Effector CD4-positive, alpha-beta T cell (primary cell): ENCODE measurements at regions not wholly inside any gene's neighbourhood (a gene's known extent, or its start where the extent isn't known, plus 50 kb on each side); places are given as distances from the start of the nearest gene placed in this dataset.
"Not testable (repeated sequence)": the region's sequence is repeated elsewhere in the genome, so short reads cannot be mapped to it uniquely, and the experiment has no call there.

Source experiments
- DNase-seq: peaks from one replicate; pipeline ENCODE4 v3.0.0-alpha.2; 2020

DNA sequence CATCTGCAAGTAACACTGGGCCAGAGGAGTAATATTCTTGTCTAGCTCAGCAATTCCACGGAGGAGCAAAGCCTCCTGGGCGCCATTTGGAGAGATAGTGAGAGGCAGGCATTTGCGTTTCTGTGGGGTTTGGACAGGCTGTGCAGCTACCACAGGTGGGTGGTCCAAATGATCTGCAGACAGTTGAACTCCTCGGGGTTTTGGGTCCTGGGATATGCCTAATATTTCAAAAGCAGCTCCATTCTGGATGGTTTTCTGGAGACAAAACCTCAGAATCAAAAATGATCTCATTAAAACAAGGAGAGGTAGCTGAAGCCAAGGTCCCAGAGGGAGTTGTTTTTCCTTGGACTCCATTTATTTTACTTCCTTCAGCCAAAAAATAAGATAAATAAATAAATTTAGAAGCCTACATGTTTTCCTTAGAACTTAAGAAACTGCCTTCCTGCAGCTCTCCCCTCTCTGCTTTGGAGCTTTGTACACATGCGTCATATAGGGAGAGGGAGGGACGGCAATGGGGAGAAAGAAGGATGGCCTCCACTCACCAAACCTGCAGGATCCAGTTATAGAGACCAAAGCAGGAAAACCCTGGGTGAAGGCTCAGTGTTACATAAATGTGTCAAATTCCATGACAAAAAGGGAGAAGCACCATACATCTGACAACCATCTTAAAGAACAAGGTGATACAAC is 227.3 kb upstream of the DAAM1 start:
- no peak for DNase-seq

DNA sequence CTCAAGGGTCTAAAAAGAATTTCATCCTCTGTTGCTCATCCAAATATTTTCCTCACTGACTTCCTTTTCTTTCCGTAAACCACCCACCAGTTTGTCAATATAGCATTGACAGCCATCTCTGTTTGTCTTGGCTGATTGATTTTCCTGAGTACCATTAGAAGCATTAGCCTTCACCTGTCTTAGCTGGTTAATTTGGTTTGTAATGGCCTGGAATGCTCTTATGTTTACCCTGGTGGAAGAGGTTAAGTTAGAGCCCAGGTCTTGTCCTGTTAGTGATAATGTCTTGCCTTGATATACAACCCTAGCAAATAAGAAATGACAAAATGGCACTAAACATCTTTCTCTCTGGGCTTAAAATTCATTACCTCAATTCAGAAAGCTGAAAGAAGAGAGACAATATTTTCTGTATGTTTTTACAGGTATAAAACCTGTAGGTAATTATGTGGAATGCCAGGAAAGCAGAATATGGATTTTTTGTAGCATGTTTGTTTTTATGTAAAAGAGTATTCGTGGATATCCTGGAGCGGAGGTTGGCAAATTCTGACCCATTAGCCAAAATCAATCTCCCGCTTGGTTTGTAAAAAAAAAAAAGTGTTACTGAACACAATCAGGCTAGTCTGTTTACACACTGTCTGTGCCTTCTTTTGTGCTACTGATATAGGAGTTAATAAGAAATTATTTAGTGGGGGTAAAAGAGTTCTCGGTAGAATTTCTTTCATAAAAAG is 224.4 kb upstream of the DAAM1 start:
- DNase-seq, result no peak

GRCh38 chr14:58964598-58964928 is 223.9 kb upstream of the DAAM1 start:
- no peak for DNase-seq

GRCh38 chr14:58965601-58966000 is 222.9 kb upstream of the DAAM1 start:
- no peak for DNase-seq

GRCh38 chr14:58966997-58967396 is 221.5 kb upstream of the DAAM1 start:
- DNase-seq, result no peak

DNA sequence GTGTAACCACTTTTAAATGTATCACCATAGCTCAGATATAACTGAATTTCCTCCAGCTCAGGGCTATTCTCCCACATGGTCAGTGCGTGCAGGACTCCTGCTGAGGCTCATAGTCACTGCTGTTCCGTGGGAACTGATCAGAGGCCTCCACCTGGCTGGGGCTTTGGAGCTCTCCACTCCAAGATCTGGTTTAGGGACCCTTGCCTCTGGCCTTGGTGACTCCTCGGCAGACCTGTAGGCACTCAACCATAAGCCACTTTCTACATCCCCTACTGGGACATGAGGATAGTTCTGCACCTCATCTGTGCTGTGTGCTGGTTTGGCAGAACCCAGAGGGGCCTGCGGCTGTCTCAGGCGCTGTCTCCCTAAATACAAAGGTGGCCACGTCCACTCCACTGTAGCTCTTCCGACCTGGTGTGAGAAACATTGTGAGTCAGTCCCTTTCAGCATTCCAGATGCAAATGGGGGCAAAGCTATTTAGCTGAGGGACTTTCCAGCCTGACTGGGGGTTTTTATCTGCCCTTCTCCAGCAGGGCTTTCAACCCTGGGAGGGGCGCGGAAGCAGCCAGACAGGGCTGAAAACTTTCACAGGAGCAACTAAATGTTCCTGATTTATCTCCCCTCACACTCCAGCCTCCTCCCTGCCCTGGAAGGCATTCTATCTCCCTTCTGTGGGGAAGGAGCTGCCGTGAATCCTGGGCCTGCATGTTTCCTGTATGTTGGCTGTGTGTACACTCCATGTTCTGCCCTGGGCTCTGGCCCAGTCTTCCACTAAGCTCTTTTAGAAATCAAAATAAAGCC is 218.3 kb upstream of the DAAM1 start:
- no peak for DNase-seq

DNA sequence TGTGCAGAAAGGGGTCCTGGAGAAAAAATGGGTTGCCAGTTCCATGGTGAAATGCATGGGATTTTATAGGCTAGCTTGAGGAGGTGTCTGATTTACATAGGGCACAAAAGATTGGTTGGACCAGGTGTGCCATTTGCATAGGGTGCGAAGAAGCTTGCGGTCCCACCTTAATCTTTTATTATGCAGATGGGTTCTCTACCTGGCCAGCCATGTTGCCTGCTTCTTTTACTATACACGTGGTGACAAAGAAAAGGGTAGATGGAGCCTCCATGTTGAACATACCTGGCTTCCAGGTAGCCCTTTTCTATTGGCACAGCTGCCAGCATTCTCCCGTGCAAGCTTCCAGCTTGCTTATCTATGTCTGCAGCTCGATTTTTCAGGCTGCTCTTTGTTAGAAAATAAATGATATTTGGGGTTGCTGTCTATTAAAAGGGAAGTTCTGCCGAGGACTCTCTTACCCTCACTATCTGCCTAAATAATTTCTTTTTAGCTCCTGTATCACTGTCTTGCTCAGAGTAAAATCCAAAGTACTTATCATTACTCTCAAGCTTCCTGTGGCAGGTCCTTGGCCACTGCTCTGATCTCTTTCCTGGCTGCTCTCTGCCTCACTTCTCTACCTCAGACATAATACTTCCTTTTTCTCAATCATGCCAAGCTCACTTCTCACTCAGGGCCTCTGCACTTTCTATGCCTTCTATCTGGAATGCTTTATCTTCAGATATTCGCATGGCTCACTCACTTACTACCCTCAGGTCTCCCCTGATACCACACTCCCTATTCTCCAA is 216.0 kb upstream of the DAAM1 start:
- DNase-seq, result no peak

GRCh38 chr14:58977366-58977765 is 211.1 kb upstream of the DAAM1 start:
- DNase-seq, result no peak

- no peak for DNase-seq
Observed at GRCh38 chr14:58978343-58978742, 210.1 kb upstream of the DAAM1 start.

- DNase-seq, result no peak
Observed at GRCh38 chr14:58979325-58979724, 209.1 kb upstream of the DAAM1 start.

DNA sequence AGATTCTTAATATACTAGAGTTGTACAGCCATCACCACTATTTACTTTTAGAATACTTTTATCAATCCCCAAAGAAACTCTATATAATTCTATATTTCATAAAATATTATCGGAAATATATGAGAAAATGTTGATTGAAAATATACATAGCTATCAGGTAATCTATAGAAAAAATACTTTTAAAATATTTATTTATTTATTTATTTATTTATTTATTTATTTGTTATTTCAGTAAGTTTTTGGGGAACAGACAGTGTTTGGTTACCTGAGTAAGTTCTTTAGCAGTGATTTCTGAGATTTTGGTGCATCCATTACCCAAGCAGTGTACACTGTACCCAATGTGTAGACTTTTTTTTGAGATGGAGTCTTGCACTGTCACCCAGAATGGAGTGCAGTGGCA is 206.6 kb upstream of the DAAM1 start:
- no peak for DNase-seq

DNA sequence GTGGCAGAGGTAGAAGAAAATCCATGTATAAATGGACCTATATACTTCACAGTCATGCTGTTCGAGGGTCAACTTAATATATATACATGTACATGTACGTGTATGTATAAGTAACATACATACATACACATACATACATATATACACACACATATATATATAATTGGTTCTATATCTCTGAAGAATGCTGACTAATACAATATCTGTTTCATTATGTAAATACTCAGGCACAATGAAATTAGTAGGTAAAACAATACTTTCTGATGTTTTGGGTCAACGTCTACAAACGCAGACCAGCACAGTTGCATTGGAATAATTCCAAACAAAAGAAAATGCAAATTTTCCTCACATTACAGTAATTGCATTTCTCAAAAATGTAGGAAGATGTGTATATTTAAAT is 202.7 kb upstream of the DAAM1 start:
- no peak for DNase-seq

GRCh38 chr14:58987591-58987990 is 200.9 kb upstream of the DAAM1 start:
- no peak for DNase-seq

DNA sequence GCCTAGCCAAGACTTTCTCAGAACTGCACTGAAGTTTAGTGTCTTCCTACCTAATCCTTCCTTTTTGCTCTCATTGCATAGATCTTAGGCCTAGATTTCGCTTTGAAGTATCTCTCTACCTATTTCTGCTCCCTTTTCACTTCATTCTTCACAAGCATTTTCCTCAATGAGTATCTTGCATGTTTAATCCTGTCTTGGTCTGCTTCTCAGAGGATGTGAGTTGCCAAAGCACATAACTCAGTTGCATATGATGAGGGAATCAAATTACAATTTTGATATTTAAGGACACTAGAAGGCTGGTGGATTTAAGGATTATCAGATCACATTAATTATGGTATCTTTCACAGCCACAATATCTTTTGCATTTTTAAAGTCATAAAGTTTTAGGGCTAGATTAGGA is 195.5 kb upstream of the DAAM1 start:
- DNase-seq, result no peak

GRCh38 chr14:58994130-58994529 is 194.3 kb upstream of the DAAM1 start:
- DNase-seq, result no peak

DNA sequence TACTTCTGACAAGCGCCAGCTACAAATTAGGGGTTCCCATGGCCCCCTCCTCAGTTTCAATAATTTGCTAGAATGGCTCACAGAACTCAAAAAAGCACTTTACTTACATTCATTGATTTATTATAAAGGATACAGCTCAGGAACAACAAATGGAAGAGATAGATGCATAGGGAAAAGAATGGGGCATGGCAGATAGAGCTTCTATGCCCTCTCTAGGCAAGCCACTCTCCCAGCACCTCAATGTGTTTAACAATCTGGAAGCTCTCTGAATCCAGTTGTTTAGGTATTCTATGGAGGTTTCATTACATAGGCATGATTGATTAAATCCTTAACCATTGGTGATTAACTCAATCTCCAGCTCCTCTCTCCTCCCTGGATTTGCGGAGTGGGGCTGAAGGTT is 184.5 kb upstream of the DAAM1 start:
- no peak for DNase-seq

- not testable (repeated sequence) for DNase-seq
Observed at GRCh38 chr14:59006179-59006578, 182.3 kb upstream of the DAAM1 start.

- DNase-seq, result no peak
Observed at GRCh38 chr14:59009967-59010366, 178.5 kb upstream of the DAAM1 start.

GRCh38 chr14:59013672-59014298 is 174.7 kb upstream of the DAAM1 start:
- DNase-seq, result no peak

GRCh38 chr14:59015482-59015881 is 173.0 kb upstream of the DAAM1 start:
- no peak for DNase-seq

DNA sequence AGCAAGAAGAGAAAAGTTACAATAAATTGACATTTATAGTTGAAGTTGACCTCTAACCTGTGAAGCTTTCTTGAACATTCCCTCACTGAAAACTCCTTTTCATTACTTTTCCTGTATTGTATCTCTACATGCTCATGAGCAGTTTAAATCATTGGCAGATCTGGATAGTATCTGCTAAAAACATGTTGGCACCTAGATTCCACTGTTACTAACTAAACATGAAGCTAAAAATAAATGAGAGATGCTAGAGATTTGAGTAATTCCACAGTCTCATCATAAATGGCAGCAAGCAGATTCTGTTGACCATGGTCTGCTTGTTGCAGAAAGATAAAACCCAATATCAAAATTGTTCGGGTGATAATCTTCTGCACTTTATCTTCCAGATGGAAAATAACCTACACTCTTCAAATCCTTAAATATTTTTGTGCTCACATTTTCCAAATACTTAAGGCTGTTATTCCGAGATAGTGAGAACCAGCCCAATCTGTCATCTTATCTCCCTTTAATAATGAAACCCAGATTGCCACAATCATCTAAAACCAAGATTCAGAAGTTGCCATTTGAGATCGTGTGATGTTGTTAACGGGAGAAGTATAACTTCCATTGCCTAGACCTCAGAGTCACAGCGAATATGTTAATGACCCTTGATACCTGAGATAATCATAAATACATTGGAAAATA is 171.0 kb upstream of the DAAM1 start:
- no peak for DNase-seq

- DNase-seq, result no peak
Observed at GRCh38 chr14:59018460-59018859, 170.0 kb upstream of the DAAM1 start.
